Central memory CD4-positive, alpha-beta T cell (primary cell): ENCODE measurements at regions not wholly inside any gene's neighbourhood (a gene's known extent, or its start where the extent isn't known, plus 50 kb on each side); places are given as distances from the start of the nearest gene placed in this dataset.

ENCODE experiments used
- DNase-seq: peaks from one replicate; pipeline ENCODE4 v3.0.0; 2022

DNA sequence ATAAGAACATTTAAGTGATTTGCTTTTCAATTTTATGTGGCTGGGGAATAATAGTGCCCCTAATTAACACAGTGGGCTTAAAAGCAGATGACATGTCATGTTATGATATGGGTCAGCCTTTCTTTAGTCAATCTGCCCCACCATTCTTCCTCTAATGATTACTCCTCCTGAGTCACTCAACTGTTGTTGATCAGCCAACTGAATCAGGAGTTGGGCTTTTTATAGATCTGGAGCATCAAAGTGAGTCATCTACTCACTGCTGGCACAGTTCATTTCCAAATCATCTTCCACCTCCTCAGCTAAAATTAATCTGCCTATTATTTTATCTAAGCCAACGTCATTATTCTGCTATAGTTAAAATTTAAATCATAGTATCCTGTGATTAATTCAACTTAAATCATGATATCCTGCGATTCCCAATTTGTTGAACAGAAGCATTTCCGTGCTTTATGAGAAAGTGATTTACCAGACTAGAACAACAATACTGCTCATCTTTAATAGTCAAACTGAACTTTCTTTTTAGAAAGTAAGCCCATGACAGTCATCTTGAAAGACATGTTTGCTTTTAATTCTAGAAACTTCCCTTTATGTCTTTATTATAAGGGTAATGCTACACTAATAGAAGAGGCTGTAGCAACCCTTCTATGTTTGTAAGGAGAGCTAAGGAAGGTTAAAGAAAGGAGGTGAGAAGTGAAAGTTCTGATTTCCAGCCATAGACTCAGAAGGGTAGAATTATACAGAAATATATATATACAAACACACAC is 551.4 kb downstream of the TBC1D4 start:
- DNase-seq, result no peak

- no peak for DNase-seq
Observed at GRCh38 chr13:74929436-74929835, 552.5 kb downstream of the TBC1D4 start.

- DNase-seq, result no peak
Observed at GRCh38 chr13:74927823-74928222, 554.1 kb downstream of the TBC1D4 start.

DNA sequence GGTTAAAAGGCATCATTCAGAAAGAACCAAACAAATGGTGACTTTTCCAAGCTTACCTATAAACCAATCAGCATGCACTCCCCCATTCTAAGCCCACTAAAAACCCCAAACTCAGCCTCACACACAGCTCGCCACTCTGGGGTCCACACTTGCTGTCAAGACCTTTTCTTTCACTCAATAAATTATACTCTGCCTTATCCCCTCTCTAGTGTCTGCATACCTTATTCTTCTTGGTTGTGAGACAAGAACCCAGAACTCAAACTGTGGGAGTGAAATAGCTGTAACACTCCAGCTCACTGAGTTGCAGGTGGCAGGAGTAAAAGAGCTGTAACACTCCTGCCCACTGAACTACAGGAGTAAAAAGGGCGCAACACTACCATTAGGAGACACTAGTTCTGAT is 559.0 kb downstream of the TBC1D4 start:
- DNase-seq, result no peak

- no peak for DNase-seq
Observed at GRCh38 chr13:74921326-74921725, 560.6 kb downstream of the TBC1D4 start.

DNA sequence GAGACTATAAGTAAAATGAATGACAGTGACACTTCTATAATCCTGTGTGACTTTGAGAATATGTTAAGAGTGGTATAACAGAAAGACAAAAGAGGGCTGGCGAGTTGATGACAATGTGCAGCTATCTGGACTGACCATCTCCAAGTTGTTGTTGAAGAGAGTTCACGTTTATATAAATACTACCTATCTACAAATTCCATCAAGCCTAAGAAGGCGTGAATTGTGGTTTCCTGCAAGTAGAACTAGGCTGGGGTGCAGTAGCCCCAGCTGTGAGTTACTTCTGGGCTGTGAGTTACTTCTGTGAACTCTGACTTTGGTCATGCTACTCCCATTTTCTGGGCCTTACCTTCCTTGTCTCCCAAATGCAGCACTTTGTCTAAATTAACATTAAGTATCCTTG is 561.0 kb downstream of the TBC1D4 start:
- no peak for DNase-seq

DNA sequence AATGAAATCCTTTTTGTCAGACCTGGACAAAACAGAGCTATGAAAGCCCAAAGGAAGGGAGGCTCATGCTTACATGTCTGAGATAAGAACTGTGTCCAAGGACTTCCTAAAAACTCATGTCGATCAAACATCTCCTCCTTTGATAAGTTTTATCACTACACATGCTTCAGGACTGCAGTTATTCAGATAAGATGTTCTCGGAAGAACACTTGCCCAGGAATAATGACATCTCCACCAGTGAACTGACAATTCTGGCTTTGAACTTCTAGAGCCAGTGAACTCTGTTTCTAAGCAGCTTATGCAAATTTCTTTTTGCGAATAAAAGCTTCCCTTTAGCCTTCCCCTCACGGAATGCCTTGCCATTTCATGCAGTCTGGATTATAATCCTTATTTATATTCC is 561.6 kb downstream of the TBC1D4 start:
- no peak for DNase-seq

DNA sequence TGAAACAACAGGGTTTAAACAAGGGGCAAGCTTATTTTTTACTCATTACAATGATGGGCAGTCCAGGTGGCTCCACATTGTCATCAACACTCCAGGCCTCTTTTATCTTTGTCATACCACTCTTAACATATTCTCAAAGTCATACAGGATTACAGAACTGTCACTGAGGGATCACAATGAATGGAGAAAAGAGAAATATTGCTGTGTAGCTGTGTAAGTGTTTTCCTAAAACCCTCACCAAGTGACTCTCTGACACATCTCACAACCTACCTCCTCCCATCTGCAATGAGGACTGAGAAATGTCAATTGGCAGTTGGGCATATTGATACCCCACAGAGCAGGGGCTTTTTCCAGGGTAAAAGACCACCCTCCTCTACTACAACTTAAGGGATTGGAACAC is 562.1 kb downstream of the TBC1D4 start:
- no peak for DNase-seq

DNA sequence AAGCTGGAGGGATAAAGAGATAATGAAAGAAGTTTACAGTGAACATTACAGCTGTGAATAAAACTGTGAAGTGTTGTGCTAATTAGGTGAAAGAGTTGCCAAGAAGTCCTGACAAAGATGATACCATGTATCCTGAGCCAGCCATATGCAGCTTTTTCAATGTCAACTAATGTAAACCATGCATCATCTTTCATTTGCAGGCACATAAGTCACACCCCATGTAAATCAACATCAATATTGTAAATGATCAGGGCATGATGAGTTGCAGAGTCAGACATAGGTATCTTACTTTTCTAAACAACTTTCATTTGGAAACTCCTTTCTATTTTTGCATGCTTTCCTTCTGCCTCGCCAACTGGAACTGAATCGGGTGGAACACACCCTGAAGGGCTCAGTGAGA is 569.1 kb downstream of the TBC1D4 start:
- no peak for DNase-seq

- DNase-seq, result no peak
Observed at GRCh38 chr13:74910415-74910814, 571.6 kb downstream of the TBC1D4 start.

GRCh38 chr13:74907788-74908187 is 574.2 kb downstream of the TBC1D4 start:
- DNase-seq, result no peak

DNA sequence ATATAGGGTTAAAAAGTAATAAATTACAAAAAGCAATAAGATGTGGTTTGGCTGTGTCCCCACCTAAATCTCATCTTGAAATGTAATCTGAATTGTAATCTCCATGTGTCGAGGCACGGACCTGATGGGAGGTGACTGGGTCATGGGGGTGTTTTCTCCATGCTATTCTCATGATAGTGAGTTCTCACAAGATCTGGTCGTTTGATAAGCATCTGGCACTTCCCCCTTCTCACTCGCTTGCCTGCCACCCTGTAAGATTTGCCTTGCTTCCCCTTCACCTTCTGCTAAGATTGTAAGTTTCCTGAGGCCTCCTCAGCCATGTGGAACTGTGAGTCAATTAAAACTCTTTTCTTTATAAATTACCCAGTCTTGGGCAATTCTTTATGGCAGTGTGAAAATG is 577.4 kb downstream of the TBC1D4 start:
- no peak for DNase-seq

DNA sequence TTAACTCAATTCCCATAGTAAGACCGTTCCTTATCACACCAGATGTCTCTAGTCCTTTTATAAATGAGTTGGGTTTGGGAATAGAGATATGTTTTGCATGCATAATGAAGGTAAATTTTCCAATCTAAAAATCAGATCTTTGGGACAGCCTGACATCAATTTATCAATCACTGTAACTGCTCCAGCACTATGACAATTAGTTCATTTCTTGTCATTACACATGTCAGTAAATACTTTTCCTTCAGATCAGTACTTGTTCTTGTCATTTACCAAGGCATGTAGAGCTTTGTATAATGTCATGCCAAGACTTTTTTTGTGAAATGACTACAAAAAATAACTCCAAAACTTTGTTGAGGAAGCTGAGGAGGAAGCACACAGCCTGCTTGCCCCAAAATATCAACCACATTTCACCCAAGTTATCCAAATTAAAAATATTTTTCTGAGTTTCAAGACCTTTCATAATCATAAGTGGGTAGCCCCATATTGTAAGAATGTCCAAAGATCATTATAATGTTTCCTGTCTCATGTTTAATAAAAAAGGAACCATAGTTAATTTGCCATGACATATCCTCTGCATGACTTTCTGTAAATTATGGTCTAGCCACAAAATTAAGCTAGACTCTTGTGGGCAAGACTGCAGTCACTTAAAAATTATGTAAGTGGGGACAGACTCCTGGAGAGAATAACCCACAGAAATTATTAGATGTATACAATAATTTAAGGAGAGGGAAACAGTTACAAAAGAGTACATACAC is 586.8 kb downstream of the TBC1D4 start:
- DNase-seq, result no peak

DNA sequence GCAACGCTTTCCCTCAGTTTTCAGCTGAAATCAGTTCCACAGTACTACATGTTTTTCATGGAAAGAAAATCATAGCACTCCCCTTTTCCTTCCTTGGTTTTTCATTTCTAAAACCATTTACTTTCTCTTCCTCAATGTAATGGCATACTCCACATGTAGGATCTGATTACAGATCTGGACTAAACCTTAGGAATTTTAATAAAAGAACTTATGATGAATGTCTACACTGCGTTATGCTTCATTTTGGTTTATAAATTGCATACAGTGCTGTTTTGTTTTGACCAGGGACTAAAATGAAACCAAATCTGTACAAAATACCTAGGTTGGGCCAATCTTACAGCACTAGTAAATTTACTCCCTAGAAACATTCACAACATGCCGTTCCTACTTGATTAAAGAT is 589.9 kb downstream of the TBC1D4 start:
- no peak for DNase-seq

DNA sequence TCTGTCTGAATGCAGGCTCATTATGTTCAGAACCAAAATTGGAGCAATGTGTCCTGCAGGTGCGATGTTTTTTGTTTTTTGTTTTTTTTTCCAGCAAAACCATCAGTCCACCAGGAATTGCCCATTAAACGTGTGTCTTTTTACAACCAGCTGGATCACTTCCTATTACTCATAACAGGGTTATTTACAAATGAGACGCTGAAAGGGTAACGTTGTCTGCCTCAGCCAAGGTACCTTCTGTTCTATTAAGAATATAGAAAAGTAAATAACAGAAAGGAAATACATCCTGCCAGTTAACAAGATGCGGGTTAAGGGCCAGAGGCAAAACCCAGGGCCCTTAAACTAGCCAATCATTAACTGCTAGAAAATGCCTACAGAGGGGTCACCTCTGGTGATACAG is 590.4 kb downstream of the TBC1D4 start:
- DNase-seq, result no peak

GRCh38 chr13:74889321-74889720 is 592.6 kb downstream of the TBC1D4 start:
- DNase-seq, result no peak

GRCh38 chr13:74886502-74886901 is 595.5 kb downstream of the TBC1D4 start:
- no peak for DNase-seq

DNA sequence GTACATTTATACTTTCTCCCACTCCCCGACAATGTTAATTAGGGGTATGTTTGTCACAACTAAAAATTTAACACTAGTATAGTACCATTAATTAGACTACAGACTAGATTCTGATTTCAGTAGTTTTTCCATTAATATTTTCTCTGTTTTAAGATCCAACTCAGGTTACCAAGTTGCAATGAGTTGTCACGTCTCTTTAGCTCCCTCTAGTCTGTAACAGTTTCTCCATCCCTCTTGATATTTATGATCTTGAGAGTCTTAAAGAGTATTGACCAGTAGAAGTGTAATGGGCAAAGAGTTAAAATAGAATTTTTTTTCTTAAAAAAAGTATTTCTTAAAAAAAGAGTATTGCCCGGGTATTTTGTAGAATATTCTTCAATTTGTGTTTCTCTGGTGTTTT is 598.1 kb downstream of the TBC1D4 start:
- no peak for DNase-seq

GRCh38 chr13:74871369-74872070 is 610.4 kb downstream of the TBC1D4 start:
- DNase-seq, result no peak

DNA sequence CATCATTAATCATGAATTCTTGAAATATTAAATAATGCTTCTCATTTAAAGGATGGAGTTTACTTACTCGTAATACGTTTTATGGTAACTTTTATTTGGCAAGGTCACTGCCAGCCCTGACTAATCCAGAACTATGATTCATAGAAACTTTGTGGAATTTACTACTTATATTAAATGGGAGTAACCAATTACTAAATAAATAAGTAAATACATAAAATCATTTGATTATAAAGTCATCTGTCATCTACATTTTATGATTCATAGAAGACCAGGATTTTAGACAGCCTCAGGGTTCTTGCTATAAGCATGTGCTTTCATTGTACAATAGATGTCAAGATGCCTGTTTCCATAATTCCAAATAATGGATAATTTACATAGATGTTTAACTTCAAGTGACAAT is 611.1 kb downstream of the TBC1D4 start:
- no peak for DNase-seq

DNA sequence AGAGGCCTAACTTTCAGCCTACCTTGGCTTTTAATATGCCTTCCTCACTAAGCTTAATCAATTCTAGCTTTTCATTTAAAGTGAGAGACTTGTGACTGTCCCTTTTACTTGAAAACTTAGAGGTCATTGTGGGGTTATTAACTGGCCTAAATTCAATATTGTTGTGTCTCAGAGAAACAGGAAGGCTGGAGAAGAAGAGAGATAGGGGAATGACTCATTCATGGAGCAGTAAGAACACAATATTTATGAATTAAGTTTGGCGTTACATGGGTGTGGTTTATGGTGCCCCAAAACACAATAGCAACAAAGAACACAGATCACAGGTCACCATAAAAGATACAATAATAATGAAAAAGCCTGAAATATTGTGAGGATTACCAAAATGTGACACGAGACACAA is 612.1 kb downstream of the TBC1D4 start:
- DNase-seq, result no peak

- DNase-seq, result no peak
Observed at GRCh38 chr13:74868049-74868448, 613.9 kb downstream of the TBC1D4 start.

DNA sequence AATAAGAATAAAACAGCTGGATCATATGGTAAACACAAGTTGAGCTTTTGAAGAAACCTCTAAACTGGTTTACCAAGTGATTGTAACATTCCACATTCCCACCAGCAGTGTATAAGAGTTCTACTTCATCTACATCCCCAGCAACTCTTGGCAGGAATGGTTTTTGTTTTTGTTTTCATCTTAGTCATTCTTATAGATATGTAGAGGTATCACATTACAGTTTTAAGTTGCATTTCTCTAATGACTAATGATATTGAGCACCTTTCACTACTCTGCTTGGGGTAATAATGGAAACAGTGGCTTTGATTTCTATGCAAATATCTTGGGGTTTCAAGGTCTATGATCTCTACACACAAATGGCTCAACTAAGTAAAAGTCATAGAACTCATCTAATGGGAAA is 614.5 kb downstream of the TBC1D4 start:
- no peak for DNase-seq

DNA sequence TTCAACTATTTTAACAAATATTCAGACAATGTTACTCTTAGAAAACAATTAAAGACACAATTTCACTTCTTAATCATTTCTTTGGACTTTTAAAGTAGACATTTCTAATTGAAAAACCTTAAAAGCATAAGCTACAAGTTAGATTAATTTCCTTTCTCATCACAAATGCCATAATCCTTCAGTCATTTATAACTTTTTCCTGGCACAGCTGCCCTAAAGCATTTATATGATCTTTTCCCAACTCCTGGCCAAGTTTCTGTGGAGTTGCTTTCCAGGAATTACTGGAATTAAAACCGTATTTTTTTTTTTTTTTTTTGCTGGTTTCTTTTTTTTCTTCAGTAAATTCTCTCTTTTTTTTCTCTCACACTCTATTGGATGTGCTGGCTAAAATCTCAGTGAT is 615.9 kb downstream of the TBC1D4 start:
- no peak for DNase-seq
